ENCODE measurements at regions not wholly inside any gene's neighbourhood (a gene's known extent, or its start where the extent isn't known, plus 50 kb on each side); places are given as distances from the start of the nearest gene placed in this dataset.

DNA sequence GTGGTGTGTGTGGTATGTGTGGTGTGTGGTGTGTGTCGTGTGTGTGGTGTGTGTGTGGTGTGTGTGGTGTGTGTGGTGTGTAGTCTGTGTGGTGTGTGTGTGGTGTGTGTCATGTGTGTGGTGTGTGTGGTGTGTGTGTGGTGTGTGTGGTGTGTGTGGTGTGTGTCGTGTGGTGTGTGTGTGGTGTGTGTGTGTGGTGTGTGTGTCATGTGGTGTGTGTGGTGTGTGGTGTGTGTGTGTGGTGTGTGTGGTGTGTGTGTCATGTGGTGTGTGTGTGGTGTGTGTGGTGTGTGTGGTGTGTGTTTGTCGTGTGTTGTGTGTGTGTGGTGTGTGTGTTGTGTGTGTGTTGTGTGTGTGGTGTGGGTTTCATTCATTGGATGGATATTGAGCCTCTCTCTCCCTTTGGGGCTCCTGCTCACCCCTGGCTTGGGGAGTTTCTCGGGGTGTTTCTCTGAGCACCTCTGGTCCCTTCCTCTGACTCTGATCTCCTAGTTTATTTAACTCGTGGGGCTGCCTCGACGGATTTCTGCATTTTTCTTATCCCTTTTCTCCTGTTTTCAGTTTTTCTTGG is 145.8 kb downstream of the DNAJB6 start:
- DNase-seq: no peak

DNA sequence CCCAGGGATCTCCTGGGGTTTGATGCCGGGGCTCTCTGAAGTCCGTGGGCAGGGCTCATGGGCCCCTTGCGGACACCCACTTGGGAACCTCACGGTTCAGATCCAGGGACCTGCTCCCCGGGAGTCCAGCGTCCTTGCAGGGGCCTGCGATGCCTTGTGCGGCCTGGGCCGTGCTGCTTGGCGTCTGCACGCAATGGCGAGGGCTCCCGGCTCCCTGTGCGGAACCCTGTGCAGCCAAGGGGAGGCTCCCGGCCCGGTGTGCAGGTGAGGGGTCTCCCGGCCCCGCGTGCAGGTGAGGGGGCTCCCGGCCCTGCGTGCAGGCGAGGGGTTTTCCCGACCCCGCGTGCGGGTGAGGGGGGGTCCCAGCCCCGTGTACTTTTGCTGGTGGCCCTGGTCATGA is 146.7 kb downstream of the DNAJB6 start:
- no peak for DNase-seq

DNA sequence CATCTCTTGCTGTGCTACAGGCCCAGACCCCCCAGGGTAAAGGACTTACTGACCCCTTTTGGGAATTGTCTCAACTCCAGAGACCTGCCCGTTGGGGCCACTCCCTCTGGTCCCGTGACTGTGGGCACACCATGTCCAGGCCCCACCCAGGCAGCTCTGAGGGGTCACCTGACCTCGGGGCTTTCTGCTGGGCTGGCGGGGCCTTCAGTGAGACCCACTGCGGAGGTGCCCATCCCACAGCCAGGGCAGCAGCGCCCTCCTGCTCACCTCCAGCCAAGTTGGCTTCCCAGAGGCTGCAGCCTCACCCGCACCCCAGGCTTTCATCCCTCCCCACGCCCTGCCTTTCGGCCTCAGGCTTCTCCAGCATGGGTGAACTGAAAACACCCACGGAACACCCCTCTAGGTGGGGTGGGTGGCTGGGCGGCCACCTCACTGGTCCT is 147.2 kb downstream of the DNAJB6 start:
- DNase-seq: no peak

DNA sequence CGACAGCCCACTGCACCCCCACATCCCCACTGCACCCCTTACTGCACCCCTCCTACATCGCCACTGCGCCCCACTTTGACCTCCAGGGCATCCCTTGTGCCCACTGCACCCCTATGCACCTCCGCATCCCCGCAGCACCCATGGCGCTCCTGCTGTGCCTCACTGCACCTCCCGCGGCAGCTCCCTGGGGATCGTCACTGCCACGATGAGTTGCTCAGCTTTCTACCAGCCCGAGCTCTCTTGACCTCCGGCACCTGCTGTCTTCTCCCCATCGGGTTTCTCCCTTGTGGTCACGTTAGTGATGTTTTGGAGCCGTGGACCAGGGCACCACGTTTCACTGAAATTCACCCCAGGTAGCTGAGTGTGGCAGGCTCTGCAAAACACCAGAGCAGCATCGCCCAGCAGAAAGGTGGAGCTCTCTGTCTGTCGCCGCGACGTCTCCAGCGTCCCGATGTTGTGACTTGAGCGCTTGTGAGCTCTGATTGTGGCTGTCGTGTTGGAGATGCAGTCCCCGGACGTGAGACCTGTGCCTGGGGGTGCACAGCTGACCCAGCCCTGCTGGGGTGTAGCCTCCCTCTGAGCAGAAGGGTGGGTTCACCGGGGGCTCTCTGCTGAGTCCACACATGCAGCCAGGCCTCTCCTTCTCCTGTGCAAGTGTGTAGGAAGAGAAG is 147.7 kb downstream of the DNAJB6 start:
- DNase-seq: no peak

DNA sequence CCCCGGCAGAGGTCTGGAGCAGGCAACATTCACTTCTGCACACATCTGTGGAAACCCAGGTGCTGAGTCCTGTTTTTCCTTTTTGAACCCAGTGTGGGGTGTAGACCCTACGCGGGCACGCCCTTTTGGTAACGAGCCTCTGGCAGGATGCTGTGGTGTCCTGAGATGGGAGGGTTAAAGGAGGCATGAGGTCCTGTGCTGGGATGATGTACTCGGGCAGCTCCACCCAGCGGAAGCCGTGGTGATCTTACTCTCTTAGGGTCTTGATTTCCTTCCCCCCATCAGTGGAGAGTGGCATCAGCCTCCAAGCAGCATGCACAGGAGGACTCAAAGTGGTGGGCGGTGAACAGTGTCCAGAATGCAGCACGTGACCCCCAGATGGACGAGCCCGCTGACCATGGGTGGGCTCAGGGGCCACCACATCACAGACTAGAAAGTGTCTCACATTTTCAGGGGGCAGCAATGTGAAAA is 148.6 kb downstream of the DNAJB6 start:
- DNase-seq: peak; percentile 18

DNA sequence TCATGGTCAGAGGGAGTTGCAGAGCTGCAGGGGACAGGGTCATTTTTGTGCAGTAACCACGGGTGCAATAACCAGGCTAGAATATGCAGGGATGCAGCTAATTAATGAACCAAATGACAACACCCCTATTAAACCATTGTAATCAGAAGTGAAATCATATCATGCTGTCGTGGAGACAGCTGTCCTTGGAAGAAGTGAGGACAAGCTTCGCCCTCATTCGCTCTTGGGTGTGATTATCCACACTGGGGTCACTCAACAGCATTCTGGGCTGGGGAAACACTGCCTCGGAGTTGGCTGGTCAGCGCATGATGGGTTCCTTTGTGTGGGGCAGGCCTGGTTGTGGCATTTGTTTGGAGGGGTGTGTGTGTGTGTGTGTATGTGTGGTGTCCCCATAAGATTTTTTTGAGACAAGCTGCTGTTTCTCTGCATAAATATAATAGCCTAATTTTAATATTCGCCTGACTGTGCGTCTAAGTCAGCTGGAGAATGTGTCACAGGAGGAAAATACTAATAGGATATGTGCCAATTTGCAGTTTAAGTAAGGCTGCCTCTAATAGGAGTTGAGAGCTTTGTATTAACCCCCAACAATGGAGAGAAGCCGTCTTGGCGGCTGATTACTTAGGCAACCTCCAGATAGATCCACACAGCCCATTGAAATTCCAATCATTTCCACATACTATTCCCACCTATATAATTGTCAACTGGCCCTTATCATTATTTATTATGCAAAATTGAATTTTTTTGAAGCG is 149.4 kb downstream of the DNAJB6 start:
- no peak for DNase-seq

DNA sequence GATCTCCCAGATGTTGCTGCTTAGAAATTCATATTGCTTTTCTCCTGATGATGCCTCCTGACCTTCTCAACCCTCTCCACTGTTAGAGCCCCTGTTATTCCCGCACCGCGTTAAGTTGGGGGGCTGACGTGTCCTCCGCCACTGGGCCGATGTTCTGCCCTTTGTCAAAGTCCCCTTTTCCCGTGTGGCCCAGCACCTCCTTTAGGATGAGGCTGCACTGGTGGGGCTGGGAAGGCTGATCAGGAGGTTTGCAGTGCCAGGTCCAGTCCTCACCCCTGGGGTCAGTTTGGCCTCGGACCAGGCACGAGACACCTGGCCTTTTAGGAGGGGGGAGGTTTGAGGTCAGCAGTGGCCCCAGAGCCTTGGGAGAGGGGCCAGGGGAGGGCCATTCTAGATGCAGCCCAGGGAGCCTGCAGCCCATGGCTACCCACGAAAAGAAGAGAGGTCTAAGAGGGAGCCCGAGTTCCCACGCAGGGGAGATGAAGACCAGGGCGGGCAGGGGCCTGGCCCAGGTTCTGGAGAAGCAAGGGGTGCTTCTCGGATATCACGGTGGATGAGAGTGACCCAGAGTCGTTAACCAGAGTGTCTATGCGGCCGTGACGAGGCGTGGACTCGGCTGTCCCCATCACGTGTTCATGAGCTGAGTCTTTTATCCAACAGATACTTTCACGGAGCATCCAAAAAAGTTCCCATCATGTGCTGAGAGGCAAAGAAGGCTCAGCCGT is 150.4 kb downstream of the DNAJB6 start:
- DNase-seq: no peak

DNA sequence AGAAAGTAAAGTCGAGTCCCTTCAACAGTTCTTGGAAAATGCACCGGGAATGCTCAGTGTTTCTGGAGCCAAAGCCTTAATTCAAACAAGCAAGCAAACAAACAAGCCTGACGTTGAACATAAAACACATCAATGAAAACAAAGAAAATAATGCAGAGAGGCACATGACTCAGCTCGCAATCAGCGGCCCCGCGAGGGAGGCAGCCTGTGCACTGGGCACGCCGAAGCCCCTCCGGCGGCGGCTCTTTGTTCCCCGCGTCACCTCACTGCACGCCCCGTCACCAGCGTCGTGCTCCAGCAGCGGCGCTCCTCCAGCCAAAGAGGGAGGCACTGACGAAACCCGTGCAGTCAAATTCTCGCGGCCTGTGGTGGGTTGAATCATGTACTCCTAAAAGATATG is 151.5 kb downstream of the DNAJB6 start:
- no peak for DNase-seq

DNA sequence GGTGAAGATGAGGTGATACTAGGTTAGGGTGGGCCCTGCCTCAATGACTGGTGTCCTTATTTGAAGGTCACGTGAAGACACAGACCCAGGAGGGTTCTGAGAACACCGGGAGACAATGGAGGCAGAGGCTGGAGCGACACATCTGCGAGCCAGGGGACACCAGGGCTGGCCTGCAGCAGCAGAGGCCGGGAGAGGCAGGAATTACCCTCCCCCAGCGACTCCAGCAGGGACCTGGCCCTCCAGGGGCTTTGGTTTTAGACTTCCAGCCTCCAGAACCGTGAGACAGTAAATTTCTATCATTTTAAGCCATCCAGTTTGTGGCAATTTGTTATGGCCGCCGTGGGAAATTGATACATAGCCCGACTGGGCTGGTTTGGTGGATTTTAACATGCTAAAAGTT is 152.2 kb downstream of the DNAJB6 start:
- no peak for DNase-seq
